Ascending aorta (tissue), 2 donors: ENCODE measurements at regions not wholly inside any gene's neighbourhood (a gene's known extent, or its start where the extent isn't known, plus 50 kb on each side); places are given as distances from the start of the nearest gene placed in this dataset.
"Not testable (repeated sequence)": the region's sequence is repeated elsewhere in the genome, so short reads cannot be mapped to it uniquely, and the experiment has no call there.

ENCODE experiments used
- DNase-seq, 2 donors: peaks; one replicate each; pipeline ENCODE4 v3.0.0-alpha.2; 2019; ENCODE audit warnings: low spot score in 2 of 2
- H3K27ac ChIP-seq, 2 donors: fragments of 200-600 bp; sonication (generic); one replicate each; pipeline ENCODE4 v1.5.1; 2016 to 2017; ENCODE audit warnings: mild to moderate bottlenecking in 1 of 2
- H3K27me3 ChIP-seq: fragments of 200-600 bp; sonication (generic); one replicate; pipeline ENCODE4 v1.5.1; 2017
- H3K36me3 ChIP-seq, 2 donors: fragments of 200-600 bp; sonication (generic); one replicate each; pipeline ENCODE4 v1.5.1; 2016
- H3K4me1 ChIP-seq, 2 donors: fragments of 200-600 bp; sonication (generic); one replicate each; pipeline ENCODE4 v1.5.1; 2016 to 2017; ENCODE audit warnings: mild to moderate bottlenecking in 1 of 2
- H3K4me3 ChIP-seq, 2 donors: fragments of 200-600 bp; sonication (generic); one replicate each; pipeline ENCODE4 v1.5.1; 2016 to 2017; ENCODE audit warnings: mild to moderate bottlenecking in 1 of 2
- H3K9me3 ChIP-seq, 2 donors: fragments of 200-600 bp; sonication (generic); one replicate each; pipeline ENCODE4 v1.5.1; 2016
- CTCF ChIP-seq, 3 experiments: fragments of 200-600 bp in 2 of 3; fragments of 450-650 bp in 1 of 3; sonication (generic) in 2 of 3; IDR thresholded peaks; one replicate each; pipeline ENCODE4 v1.5.1; 2016 to 2019; ENCODE audit warnings: antibody characterized with exemption in 3 of 3, mild to moderate bottlenecking in 1 of 3, moderate library complexity in 1 of 3
- intact Hi-C: fragments of 100-400 bp; cut with DNase I; formaldehyde crosslinking; loops from one replicate; pipeline ENCODE4 v1.15.1; 2023

GRCh38 chr10:22824984-22825383 is 102.9 kb upstream of the ARMC3 start:
- no peak overlapping the region for H3K4me3 ChIP-seq
- peaks cover 0 to 5% of the 10 kb centered on the region in 2 donors for H3K4me1 ChIP-seq
- DNase-seq: no peak
- H3K27me3 ChIP-seq: no peaks in the 10 kb centered on the region
- no peak overlapping the region for H3K27ac ChIP-seq
- H3K36me3 ChIP-seq: no peaks in the 10 kb centered on the region
- intact Hi-C loops: no loop called here
- H3K9me3 ChIP-seq: no peaks in the 10 kb centered on the region
- no peak for TF ChIP-seq CTCF (IDR thresholded peaks at IDR 0.05)

- H3K9me3 ChIP-seq: no peaks in the 10 kb centered on the region
- peaks cover 0 to 5% of the 10 kb centered on the region in 2 donors for H3K4me1 ChIP-seq
- no peak overlapping the region for H3K4me3 ChIP-seq
- H3K36me3 ChIP-seq: no peaks in the 10 kb centered on the region
- no peaks in the 10 kb centered on the region for H3K27me3 ChIP-seq
- no peak for DNase-seq
- H3K27ac ChIP-seq: no peak overlapping the region
- no peak for TF ChIP-seq CTCF (IDR thresholded peaks at IDR 0.05)
- intact Hi-C loops: no loop called here
These were observed 103.3 kb upstream of the ARMC3 start for GRCh38 chr10:22824520-22824919.

- no peak for DNase-seq
- TF ChIP-seq CTCF (IDR thresholded peaks at IDR 0.05): no peak
These were observed 104.7 kb upstream of the ARMC3 start for GRCh38 chr10:22823109-22823508.

GRCh38 chr10:22821921-22822320 is 105.9 kb upstream of the ARMC3 start:
- DNase-seq, H3K27me3 ChIP-seq, H3K27ac ChIP-seq, H3K4me3 ChIP-seq, H3K9me3 ChIP-seq, intact Hi-C loops, H3K36me3 ChIP-seq, H3K4me1 ChIP-seq: not testable (repeated sequence)

More at GRCh38 chr10:22823109-22823508, 104.7 kb upstream of the ARMC3 start:
- Histone ChIP-seq H3K36me3 (no peaks in the 10 kb centered on the region), H3K4me3 (no peak overlapping the region), H3K27me3 (no peaks in the 10 kb centered on the region), H3K4me1 (no peaks in the 10 kb centered on the region), H3K9me3 (no peaks in the 10 kb centered on the region), H3K27ac (no peak overlapping the region)
- intact Hi-C loops: no loop called here

GRCh38 chr10:22821501-22821900 is 106.4 kb upstream of the ARMC3 start:
- no peak overlapping the region for H3K4me3 ChIP-seq
- H3K27me3 ChIP-seq: no peaks in the 10 kb centered on the region
- no peak for TF ChIP-seq CTCF (IDR thresholded peaks at IDR 0.05)
- no peak for DNase-seq
- no peak overlapping the region for H3K27ac ChIP-seq
- no peaks in the 10 kb centered on the region for H3K9me3 ChIP-seq
- intact Hi-C loops: no loop called here
- peaks cover 0 to 3% of the 10 kb centered on the region in 2 donors for H3K4me1 ChIP-seq
- no peaks in the 10 kb centered on the region for H3K36me3 ChIP-seq

GRCh38 chr10:22816298-22816653 is 101.9 kb upstream of the PIP4K2A start:
- Histone ChIP-seq H3K9me3 (no peaks in the 10 kb centered on the region), H3K4me3 (no peak overlapping the region), H3K27ac (no peak overlapping the region), H3K36me3 (no peaks in the 10 kb centered on the region), H3K4me1 (peaks cover 0 to 3% of the 10 kb centered on the region in 2 donors), H3K27me3 (no peaks in the 10 kb centered on the region)
- no peak for TF ChIP-seq CTCF (IDR thresholded peaks at IDR 0.05)
- DNase-seq: peak in 1 of 2 donors; percentile 31
- intact Hi-C loops: no loop called here
